CD14-positive monocyte (primary cell): ENCODE measurements at regions not wholly inside any gene's neighbourhood (a gene's known extent, or its start where the extent isn't known, plus 50 kb on each side); places are given as distances from the start of the nearest gene placed in this dataset.

ENCODE experiments used
- DNase-seq, 3 donors: peaks; one replicate each; pipeline ENCODE4 v3.0.0-alpha.2; 2011 to 2022
- H2AFZ ChIP-seq: 2 replicates; pipeline ENCODE4 v1.6.0; 2012; ENCODE audit warnings: mild to moderate bottlenecking, low read depth, low read length, inconsistent platforms; ENCODE audit not compliant: insufficient read depth, poor library complexity, severe bottlenecking
- H3K27ac ChIP-seq, 2 donors: 1 replicate in 1 of 2; 2 replicates in 1 of 2; pipeline ENCODE4 v1.5.1; 2012 to 2013; ENCODE audit warnings: low read length in 2 of 2, control low read depth in 1 of 2, inconsistent platforms in 1 of 2, low read depth in 1 of 2, mild to moderate bottlenecking in 1 of 2
- H3K27me3 ChIP-seq, 2 donors: one replicate each; pipeline versions ENCODE4 v1.6.0 to v1.6.1; 2011 to 2013; ENCODE audit warnings: low read length in 2 of 2; ENCODE audit not compliant: control insufficient read depth in 2 of 2, insufficient read depth in 2 of 2
- H3K36me3 ChIP-seq, 2 donors: replicated peaks in 1 of 2; 1 replicate in 1 of 2; 2 replicates in 1 of 2; pipeline versions ENCODE4 v1.5.1 to v1.6.1; 2012 to 2013; ENCODE audit warnings: low read length in 2 of 2, control low read depth in 1 of 2, inconsistent platforms in 1 of 2, mild to moderate bottlenecking in 1 of 2; ENCODE audit not compliant: insufficient read depth in 2 of 2, control insufficient read depth in 1 of 2
- H3K4me1 ChIP-seq, 2 donors: 1 replicate in 1 of 2; 2 replicates in 1 of 2; pipeline versions ENCODE4 v1.5.1 to v1.6.1; 2012 to 2013; ENCODE audit warnings: low read length in 2 of 2, control low read depth in 1 of 2, inconsistent platforms in 1 of 2, mild to moderate bottlenecking in 1 of 2, moderate library complexity in 1 of 2; ENCODE audit not compliant: insufficient read depth in 2 of 2, control insufficient read depth in 1 of 2
- H3K4me2 ChIP-seq: replicated peaks from 2 replicates; pipeline ENCODE3; 2012; ENCODE audit warnings: low read length, moderate library complexity, mild to moderate bottlenecking; ENCODE audit not compliant: poor library complexity, severe bottlenecking; ENCODE audit errors: extremely low read depth
- H3K4me3 ChIP-seq, 3 experiments: fragments of 200-600 bp in 1 of 3; sonication (generic) in 1 of 3; replicated peaks in 1 of 3; 1 replicate in 2 of 3; 2 replicates in 1 of 3; pipeline ENCODE4 v1.5.1; 2011 to 2013; ENCODE audit warnings: low read length in 3 of 3, mild to moderate bottlenecking in 3 of 3, control low read depth in 2 of 3, low read depth in 2 of 3, inconsistent platforms in 1 of 3, moderate library complexity in 1 of 3
- H3K79me2 ChIP-seq: 2 replicates; pipeline ENCODE4 v1.6.0; 2012; ENCODE audit warnings: mild to moderate bottlenecking, control low read depth, inconsistent platforms, low read length, moderate library complexity; ENCODE audit not compliant: insufficient read depth
- H3K9ac ChIP-seq: 2 replicates; pipeline ENCODE4 v1.6.0; 2017; ENCODE audit warnings: low read length, mild to moderate bottlenecking; ENCODE audit not compliant: insufficient read depth, poor library complexity, severe bottlenecking
- H3K9me3 ChIP-seq, 2 donors: replicated peaks in 1 of 2; 1 replicate in 1 of 2; 2 replicates in 1 of 2; pipeline versions ENCODE4 v1.5.1 to v1.6.1; 2012 to 2013; ENCODE audit warnings: low read length in 2 of 2, control low read depth in 1 of 2; ENCODE audit not compliant: control insufficient read depth in 1 of 2, insufficient read depth in 1 of 2
- H4K20me1 ChIP-seq: 2 replicates; pipeline ENCODE4 v1.6.0; 2012; ENCODE audit warnings: mild to moderate bottlenecking, low read length, control low read depth, moderate library complexity; ENCODE audit not compliant: insufficient read depth
- H3K27ac Mint-ChIP-seq, 7 donors: one replicate each; pipeline ENCODE4 v1.8.0; 2020; ENCODE audit warnings: mild to moderate bottlenecking in 7 of 7, mixed read lengths in 7 of 7, moderate library complexity in 6 of 7, inconsistent platforms in 2 of 7
- H3K27me3 Mint-ChIP-seq, 3 donors: one replicate each; pipeline ENCODE4 v1.8.0; 2021 to 2022; ENCODE audit warnings: low read depth in 3 of 3, mild to moderate bottlenecking in 3 of 3, mixed read lengths in 3 of 3, moderate library complexity in 3 of 3, inconsistent platforms in 1 of 3
- H3K36me3 Mint-ChIP-seq, 2 donors: one replicate each; pipeline ENCODE4 v1.8.0; 2020; ENCODE audit warnings: mixed read lengths in 2 of 2, inconsistent platforms in 1 of 2, mild to moderate bottlenecking in 1 of 2
- H3K4me1 Mint-ChIP-seq: one replicate; pipeline ENCODE4 v1.8.0; 2020; ENCODE audit warnings: mild to moderate bottlenecking, mixed read lengths
- H3K4me3 Mint-ChIP-seq, 2 donors: one replicate each; pipeline ENCODE4 v1.8.0; 2020; ENCODE audit warnings: mild to moderate bottlenecking in 2 of 2, mixed read lengths in 2 of 2, moderate library complexity in 1 of 2
- H3K9me3 Mint-ChIP-seq, 7 donors: one replicate each; pipeline ENCODE4 v1.8.0; 2020 to 2022; ENCODE audit warnings: mixed read lengths in 7 of 7, mild to moderate bottlenecking in 6 of 7, moderate library complexity in 6 of 7, inconsistent platforms in 2 of 7
- CTCF ChIP-seq: fragments of 200-600 bp; IDR thresholded peaks from one replicate; pipeline ENCODE4 v1.8.0; 2022; ENCODE audit warnings: antibody characterized with exemption, mild to moderate bottlenecking
- WGBS: methylation state at CpG from one replicate; pipeline ENCODE4 v1.1.5; 2013; ENCODE audit warnings: missing lambda C conversion rate; ENCODE audit not compliant: insufficient coverage; 5-methylcytosine and 5-hydroxymethylcytosine counted together
- intact Hi-C, 2 donors: fragments of 100-400 bp; cut with micrococcal nuclease; formaldehyde crosslinking; loops; one replicate each; pipeline versions ENCODE4 v1.15.0 to v1.15.1; 2023

- Histone ChIP-seq H3K9me3 (no peaks in the 10 kb centered on the region), H3K4me3 (no peak overlapping the region), H4K20me1 (no peaks in the 10 kb centered on the region), H2AFZ (no peak overlapping the region), H3K9ac (no peak overlapping the region), H3K4me2 (no peak overlapping the region), H3K27ac (no peak overlapping the region), H3K79me2 (no peaks in the 10 kb centered on the region), H3K27me3 (no peaks in the 10 kb centered on the region), H3K4me1 (no peaks in the 10 kb centered on the region), H3K36me3 (no peaks in the 10 kb centered on the region)
- intact Hi-C loops = loop anchor here in 1 of 2 donors (5.0 kb wide), 1 partner anchor 175 kb away; no protein-coding TSS in a partner anchor
- TF ChIP-seq CTCF = no peak
- WGBS = 100% methylated on average over 2 of the region's 3 CpGs
- no peaks in the 10 kb centered on the region for H3K4me1 Mint-ChIP-seq
- no peak overlapping the region for H3K4me3 Mint-ChIP-seq
- H3K36me3 Mint-ChIP-seq = no peaks in the 10 kb centered on the region
- no peak for DNase-seq
- H3K9me3 Mint-ChIP-seq = no peaks in the 10 kb centered on the region
- H3K27me3 Mint-ChIP-seq = peaks cover 0 to 2% (median 0%) of the 10 kb centered on the region in 3 donors
- no peak overlapping the region for H3K27ac Mint-ChIP-seq
Measured at GRCh38 chr12:66862356-66862985, 183.6 kb upstream of the GRIP1 start.

DNA sequence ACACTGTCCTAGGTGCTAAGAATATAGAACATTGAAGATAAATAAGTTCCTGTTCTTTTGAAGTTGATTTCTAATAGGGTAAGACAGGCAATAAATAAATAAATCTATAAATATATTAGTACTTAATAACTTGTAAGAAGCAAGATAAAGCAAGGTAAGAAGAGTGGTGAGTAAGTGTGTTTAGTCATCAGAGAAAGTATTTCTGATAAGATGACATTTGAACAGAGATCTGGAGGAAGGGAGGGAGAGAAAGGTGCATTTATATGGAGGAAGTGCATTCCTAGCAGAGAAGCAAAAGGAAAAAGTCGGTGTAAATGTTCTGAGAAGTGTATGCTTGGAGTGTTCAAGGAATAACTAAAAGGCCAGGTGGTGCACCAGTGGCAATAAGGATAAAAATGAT is 184.4 kb upstream of the GRIP1 start:
- H3K27ac ChIP-seq = no peak overlapping the region
- Mint-ChIP-seq H3K4me3 (no peak overlapping the region), H3K27ac (no peak overlapping the region), H3K36me3 (no peaks in the 10 kb centered on the region), H3K4me1 (no peaks in the 10 kb centered on the region), H3K9me3 (no peaks in the 10 kb centered on the region), H3K27me3 (peaks cover 0 to 2% (median 0%) of the 10 kb centered on the region in 3 donors)
- H2AFZ ChIP-seq = no peak overlapping the region
- H3K36me3 ChIP-seq = no peaks in the 10 kb centered on the region
- no peaks in the 10 kb centered on the region for H4K20me1 ChIP-seq
- H3K27me3 ChIP-seq = no peaks in the 10 kb centered on the region
- no peak overlapping the region for H3K4me3 ChIP-seq
- H3K4me2 ChIP-seq = no peak overlapping the region
- no peaks in the 10 kb centered on the region for H3K4me1 ChIP-seq
- no peaks in the 10 kb centered on the region for H3K9me3 ChIP-seq
- intact Hi-C loops = loop anchor here in 1 of 2 donors (5.0 kb wide), 1 partner anchor 176 kb away; no protein-coding TSS in a partner anchor
- no peaks in the 10 kb centered on the region for H3K79me2 ChIP-seq
- 82% methylated on average over 1 of the region's 1 CpG for WGBS
- H3K9ac ChIP-seq = no peak overlapping the region
- DNase-seq = no peak
- no peak for TF ChIP-seq CTCF
